HG02798 (cell line): ENCODE measurements at regions not wholly inside any gene's neighbourhood (a gene's known extent, or its start where the extent isn't known, plus 50 kb on each side); places are given as distances from the start of the nearest gene placed in this dataset.

ENCODE experiments used
- ATAC-seq: cut with Tn5 transposase; IDR thresholded peaks from one replicate; pipeline ENCODE4 v1.9.1; 2021; ENCODE audit warnings: mild to moderate bottlenecking; ENCODE audit not compliant: unreplicated experiment, poor library complexity

- ATAC-seq = no peak
Observed at GRCh38 chrY:17238406-17238805, 641.6 kb downstream of the CDY2B start.

DNA sequence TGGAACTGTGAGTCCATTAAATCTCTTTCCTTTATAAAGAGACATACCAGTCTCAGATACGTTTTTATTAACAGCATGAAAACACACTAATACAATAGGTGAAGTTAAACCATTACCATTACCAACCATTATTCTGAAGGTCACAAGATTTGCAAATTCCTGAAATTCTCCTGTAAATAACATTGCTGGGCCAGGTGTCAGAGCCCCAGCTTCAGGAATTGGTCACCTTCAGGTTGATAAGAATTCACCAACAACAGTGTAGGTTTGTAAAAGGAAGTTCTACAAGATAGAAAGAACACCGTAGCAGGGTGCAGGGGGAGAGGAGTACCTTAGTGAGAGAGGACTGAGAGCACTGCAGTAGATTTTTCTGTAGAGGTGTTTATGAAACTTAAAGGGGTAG lies 644.3 kb downstream of the CDY2B start:
- no peak for ATAC-seq

- no peak for ATAC-seq
Observed at GRCh38 chrY:17233435-17234109, 646.4 kb downstream of the CDY2B start.

DNA sequence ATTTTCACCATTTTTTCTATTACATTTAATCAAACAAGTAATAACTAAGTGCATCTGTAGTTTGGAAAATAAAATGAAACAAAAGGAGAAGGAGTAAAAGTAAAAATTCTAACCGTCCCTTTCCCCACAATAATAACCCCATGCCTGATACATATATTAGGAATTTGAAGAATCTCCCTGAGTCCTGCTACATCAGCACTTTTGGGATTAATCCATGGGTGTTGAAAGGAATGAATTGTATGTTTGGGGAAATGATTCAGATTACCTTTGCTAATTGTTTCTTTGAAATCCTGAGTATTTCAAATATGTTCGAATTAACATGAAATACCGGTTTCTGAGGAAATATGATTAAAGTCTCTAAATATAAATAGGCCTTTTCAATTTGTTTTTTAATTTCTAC lies 648.0 kb downstream of the CDY2B start:
- no peak for ATAC-seq

- no peak for ATAC-seq
Observed at GRCh38 chrY:17223502-17223901, 656.5 kb downstream of the CDY2B start.

- ATAC-seq = no peak
Observed at GRCh38 chrY:17202395-17202794, 677.6 kb downstream of the CDY2B start.

GRCh38 chrY:17184299-17184698 lies 695.7 kb downstream of the CDY2B start:
- no peak for ATAC-seq

DNA sequence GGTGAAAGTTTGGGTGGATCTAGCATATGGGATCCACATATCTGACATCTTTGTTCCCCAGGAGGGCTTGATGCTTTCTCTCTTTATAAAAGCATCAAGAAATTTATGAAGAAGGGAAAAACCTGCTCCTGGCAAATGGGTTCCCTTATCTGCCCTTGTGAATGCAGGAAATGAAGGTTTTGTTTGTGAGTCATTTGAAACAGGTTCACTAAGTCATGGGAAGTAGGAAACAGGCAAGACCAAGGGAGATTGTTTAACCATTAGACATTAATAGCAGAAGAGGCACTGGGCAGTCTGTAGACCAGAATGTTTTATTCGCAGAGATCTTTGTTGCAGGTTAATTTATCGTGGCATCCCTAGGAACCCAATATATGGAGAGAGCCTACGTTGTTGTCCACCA lies 713.1 kb downstream of the CDY2B start:
- no peak for ATAC-seq

DNA sequence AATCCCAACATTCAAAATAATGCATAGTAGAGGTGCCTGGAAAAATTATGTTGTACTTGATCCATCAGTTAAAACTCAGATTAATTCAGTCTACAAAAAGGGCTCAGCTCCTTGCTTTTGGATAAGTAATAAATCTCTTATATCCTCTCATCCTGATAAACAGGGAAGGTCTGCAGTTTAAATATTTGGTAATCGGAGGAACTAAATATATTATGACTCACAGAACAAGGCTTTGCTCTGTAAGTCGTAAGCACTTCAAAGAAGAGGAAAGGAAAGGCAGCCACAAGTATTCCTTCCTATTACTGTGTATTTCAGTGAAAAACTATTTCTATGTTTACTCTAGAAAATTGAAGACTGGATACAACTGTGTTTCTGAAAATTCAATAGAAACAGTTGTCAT lies 757.9 kb downstream of the CDY2B start:
- no peak for ATAC-seq

- ATAC-seq = no peak
Observed at GRCh38 chrY:17085303-17085702, 794.7 kb downstream of the CDY2B start.

DNA sequence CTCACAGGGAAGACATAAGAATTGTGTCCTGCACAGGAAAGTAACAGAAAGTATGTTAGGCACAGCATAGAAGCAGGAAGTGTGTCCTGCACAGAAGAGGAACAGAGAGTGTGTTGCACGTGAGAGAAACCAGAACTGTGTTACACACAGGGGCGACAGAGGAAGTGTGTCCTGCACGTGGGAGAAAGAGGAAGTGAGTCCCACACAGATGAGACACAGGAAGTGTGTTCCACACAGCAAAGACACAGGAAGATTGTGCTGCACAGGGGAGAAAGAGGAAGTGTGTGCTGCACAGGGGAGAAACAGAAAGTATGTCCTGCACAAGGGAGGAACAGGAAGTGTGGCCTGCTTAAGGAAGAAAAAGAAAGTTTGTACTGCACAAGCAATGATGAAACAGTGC lies 800.1 kb downstream of the CDY2B start:
- no peak for ATAC-seq

DNA sequence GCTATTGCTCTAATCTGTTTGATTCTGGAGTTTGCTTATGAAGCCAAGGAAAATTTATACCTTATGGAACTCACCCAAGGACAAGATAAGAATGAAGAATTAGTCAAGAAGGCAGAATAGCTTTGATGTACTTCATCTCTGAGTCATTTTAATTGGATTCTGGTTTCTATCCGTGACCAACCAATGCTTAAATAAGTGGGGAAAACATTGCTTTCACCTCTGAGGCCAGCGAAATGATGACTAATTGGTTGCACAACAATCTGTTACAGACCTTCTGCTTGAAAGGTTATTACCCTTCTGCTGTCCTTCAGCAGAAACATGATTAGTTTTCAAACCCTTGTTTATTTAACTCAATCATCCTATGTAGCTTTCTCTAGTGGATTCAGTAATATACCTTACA lies 812.7 kb downstream of the CDY2B start:
- no peak for ATAC-seq

DNA sequence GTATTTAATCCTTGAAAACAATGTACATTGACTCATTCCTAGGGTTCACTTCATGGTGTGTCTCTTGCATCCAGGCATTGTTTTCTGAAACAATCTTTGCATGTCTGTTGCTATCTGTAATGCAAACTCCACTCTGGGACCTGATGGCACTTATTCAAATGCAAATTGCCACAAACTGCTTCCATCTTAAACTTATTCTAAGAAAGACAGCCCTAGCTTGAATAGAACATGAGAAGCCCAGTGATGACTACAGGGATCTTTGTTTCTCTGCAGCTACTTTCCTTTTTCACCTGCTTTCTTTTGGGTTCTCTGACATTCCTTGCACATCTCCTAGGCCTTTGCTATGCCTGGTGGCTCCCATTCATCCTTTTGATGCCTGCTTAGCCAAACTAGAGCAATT lies 827.0 kb downstream of the CDY2B start:
- no peak for ATAC-seq

DNA sequence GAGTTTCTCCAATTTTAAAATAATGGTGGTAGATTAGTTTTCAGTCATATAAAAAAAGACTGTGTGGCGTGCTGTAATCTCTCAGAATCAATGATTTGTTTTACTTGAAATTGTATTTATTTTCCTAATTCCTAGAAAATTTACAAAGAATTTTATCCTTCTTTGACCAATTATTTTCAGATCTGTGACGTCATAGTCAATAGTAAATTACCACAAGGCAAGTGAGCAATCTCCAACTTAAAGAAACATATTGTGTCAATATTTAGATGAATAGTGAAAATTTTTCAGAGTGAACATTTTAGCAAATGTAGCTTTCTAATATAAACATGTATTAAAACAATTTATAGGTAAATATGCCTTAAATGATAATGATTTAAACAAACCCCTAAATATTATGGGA lies 829.6 kb downstream of the CDY2B start:
- ATAC-seq = no peak

GRCh38 chrY:17045124-17045523 lies 834.9 kb downstream of the CDY2B start:
- no peak for ATAC-seq

DNA sequence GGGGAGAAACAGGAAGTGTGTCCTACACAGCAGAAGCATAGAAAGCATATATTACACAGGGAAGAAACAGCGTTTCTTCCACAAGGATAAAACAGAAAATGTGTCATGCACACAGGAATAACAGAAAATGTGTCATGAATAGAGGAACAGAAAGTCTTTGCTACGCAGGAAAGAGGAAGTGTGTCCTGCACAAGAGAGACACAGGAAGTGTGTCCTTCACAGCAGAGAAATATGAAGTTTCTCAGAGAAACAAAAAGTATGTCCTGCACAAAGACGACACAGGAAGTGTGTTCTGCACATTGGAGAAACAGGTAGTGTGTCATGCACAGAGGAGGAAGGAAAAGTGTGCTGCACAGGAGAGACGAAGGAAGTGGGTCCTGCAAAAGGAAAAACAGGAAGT lies 835.3 kb downstream of the CDY2B start:
- ATAC-seq = no peak

DNA sequence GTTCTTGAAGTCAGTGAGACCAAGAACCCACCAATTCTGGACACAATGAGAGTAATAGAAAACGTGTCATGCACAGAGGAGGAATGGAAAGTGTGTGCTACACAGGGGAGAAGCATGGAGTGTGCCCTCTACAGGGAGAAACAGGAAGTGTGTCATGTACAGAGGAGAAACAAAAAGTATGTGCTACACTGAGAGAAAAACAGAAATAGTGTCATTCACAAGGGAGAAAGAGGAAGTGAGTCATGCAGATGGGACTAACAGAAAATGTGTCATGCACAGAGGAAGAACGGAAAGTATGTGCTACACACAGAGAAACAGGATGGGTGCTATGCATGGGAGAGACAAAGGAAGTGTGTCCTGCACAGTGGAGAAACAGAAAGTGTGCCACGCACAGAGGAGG lies 835.7 kb downstream of the CDY2B start:
- ATAC-seq = peak; percentile 37

GRCh38 chrY:17038439-17038838 lies 841.6 kb downstream of the CDY2B start:
- no peak for ATAC-seq

DNA sequence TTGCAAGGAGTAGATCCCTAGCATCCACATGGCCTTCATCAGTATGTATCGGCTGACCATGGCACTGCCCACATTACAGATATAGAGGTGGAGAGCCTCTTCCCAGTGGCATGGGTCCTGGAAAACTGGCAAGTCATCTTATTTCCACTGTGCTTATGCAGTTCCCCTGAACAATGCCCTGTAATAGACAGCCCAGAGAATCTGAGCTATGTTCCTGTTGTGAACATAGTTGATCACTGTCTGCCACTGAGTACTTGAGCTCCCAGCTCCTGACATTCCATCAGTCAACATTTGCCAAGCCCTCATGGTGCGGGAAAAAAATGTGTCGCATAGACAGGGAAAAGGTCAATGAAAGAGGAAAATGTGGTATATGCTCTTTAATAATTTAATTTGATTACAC lies 861.9 kb downstream of the CDY2B start:
- ATAC-seq = no peak

DNA sequence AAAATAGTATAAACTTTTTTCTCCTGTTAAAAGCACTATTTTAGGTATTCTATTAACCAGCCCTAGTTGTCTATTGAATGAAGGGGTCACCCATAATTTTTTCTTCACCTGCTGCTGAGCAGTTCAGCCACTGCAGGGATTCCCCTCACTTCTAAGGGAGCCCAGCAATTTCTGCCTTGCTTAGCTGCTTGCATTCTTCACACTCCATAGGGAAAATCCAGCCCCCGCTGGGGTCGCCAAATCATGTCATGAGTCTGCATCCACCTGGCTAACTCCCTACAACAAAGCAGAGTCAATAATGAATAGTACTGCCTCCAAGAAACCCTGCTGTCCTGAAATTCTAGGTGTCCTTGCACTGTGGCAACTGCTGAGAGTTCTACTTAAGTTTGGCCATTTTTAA lies 886.5 kb downstream of the CDY2B start:
- no peak for ATAC-seq

DNA sequence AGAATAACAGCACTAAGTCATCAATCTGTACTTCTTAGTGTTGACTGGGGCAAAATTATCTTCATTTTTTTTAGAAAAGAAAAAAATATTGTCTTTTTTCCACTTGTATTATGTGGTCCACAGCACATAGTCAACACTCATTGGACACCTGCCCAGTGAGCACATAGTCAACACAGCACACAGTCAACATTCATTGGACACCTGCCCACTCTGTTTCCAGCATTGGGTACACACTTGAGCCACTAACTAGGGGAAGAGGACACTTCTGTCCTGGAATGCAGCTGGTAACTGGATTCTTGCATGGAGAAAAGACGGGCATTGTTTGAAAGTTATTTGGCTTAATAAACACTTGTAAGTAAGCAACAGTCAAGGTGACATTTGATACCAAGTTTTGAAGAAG lies 898.2 kb downstream of the CDY2B start:
- ATAC-seq = no peak

DNA sequence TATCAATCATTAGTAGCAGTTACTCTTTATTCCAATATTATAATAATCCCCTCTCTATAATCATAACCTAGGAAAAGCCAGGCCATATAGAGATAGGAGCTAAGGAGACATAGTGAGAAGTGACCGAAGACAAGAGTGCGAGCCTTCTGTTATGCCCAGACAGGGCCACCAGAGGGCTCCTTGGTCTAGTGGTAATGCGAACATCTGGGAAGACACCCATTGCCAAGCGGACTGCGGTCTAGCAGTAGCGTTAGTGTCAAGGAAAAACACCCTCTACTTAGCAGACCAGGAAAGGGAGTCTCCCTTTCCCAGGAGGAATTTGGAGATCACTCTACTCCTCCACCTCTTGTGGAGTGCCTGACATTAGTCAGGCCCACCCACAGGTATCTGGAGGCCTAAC lies 920.9 kb downstream of the CDY2B start:
- no peak for ATAC-seq

- no peak for ATAC-seq
Observed at GRCh38 chrY:16947221-16947620, 932.8 kb downstream of the CDY2B start.
